ENCODE measurements at regions not wholly inside any gene's neighbourhood (a gene's known extent, or its start where the extent isn't known, plus 50 kb on each side); places are given as distances from the start of the nearest gene placed in this dataset.

GRCh38 chr3:11717768-11718636 is 74.3 kb upstream of the VGLL4 start:
- TF ChIP-seq POLR2A (IDR thresholded peaks at IDR 0.05) (no peak), POLR2AphosphoS5 (IDR thresholded peaks at IDR 0.05) (no peak)
- TF ChIP-seq, protein P1, sequence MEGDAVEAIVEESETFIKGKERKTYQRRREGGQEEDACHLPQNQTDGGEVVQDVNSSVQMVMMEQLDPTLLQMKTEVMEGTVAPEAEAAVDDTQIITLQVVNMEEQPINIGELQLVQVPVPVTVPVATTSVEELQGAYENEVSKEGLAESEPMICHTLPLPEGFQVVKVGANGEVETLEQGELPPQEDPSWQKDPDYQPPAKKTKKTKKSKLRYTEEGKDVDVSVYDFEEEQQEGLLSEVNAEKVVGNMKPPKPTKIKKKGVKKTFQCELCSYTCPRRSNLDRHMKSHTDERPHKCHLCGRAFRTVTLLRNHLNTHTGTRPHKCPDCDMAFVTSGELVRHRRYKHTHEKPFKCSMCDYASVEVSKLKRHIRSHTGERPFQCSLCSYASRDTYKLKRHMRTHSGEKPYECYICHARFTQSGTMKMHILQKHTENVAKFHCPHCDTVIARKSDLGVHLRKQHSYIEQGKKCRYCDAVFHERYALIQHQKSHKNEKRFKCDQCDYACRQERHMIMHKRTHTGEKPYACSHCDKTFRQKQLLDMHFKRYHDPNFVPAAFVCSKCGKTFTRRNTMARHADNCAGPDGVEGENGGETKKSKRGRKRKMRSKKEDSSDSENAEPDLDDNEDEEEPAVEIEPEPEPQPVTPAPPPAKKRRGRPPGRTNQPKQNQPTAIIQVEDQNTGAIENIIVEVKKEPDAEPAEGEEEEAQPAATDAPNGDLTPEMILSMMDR (IDR thresholded peaks at IDR 0.05), result no peak

Measured in sigmoid colon (tissue), 4 donors.